Suprapubic skin (tissue), 4 donors: ENCODE measurements at regions not wholly inside any gene's neighbourhood (a gene's known extent, or its start where the extent isn't known, plus 50 kb on each side); places are given as distances from the start of the nearest gene placed in this dataset.

Experiments
- DNase-seq, 2 donors: peaks; one replicate each; pipeline ENCODE4 v3.0.0-alpha.2; 2019; ENCODE audit warnings: low spot score in 2 of 2
- H3K27ac ChIP-seq: fragments of 200-600 bp; sonication (generic); one replicate; pipeline ENCODE4 v1.5.1; 2019
- H3K27me3 ChIP-seq: fragments of 200-600 bp; sonication (generic); one replicate; pipeline ENCODE4 v1.5.1; 2019
- H3K36me3 ChIP-seq: fragments of 200-600 bp; sonication (generic); one replicate; pipeline ENCODE4 v1.5.1; 2019
- H3K4me1 ChIP-seq: fragments of 200-600 bp; sonication (generic); one replicate; pipeline ENCODE4 v1.5.1; 2019
- H3K4me3 ChIP-seq: fragments of 200-600 bp; sonication (generic); one replicate; pipeline ENCODE4 v1.5.1; 2019; ENCODE audit warnings: mild to moderate bottlenecking
- H3K9me3 ChIP-seq: fragments of 200-600 bp; sonication (generic); one replicate; pipeline ENCODE4 v1.5.1; 2019
- EP300 ChIP-seq: sonication (generic); formaldehyde crosslinking; IDR thresholded peaks from one replicate; pipeline ENCODE4 v1.6.1; 2017; ENCODE audit warnings: antibody characterized with exemption
- POLR2A ChIP-seq, 2 donors: fragments of 450-650 bp; IDR thresholded peaks; one replicate each; pipeline ENCODE4 v1.6.1; 2017; ENCODE audit warnings: antibody characterized with exemption in 2 of 2, mild to moderate bottlenecking in 2 of 2, moderate library complexity in 2 of 2
- POLR2AphosphoS5 ChIP-seq, 3 donors: sonication (generic); formaldehyde crosslinking; IDR thresholded peaks; one replicate each; pipeline ENCODE4 v1.6.1; 2017; ENCODE audit warnings: antibody characterized with exemption in 3 of 3
- WGBS: methylation state at CpG from one replicate; pipeline ENCODE4 v1.1.5; 2018; 5-methylcytosine and 5-hydroxymethylcytosine counted together
- TF ChIP-seq, protein P1 (sequence below), 2 donors: fragments of 200-600 bp in 1 of 2; fragments of 450-650 bp in 1 of 2; sonication (generic) in 1 of 2; IDR thresholded peaks; one replicate each; pipeline ENCODE4 v1.5.1; 2016 to 2019; ENCODE audit warnings: antibody characterized with exemption in 2 of 2, mild to moderate bottlenecking in 1 of 2, moderate library complexity in 1 of 2

DNA sequence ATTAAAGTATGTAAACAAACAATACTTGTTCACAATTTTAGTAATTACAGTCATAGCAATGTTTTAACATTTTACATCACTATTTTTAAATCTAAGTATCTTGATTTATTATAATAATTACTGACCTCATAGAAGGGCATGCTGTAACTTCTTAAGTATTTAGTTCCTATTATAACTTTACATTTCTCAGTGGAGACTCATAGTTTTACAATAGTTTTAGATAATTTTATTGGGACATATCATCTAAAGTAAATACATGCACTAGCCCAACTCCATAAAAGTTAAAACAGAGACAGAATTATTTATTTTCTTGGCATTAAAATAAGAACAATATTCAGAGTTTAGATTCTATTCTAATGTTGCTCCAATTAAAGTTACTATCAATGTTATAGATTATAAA, 466.5 kb upstream of the BCHE start:
- H3K27ac ChIP-seq = no peak overlapping the region
- no peak for DNase-seq
- no peaks in the 10 kb centered on the region for H3K27me3 ChIP-seq
- TF ChIP-seq, protein P1, sequence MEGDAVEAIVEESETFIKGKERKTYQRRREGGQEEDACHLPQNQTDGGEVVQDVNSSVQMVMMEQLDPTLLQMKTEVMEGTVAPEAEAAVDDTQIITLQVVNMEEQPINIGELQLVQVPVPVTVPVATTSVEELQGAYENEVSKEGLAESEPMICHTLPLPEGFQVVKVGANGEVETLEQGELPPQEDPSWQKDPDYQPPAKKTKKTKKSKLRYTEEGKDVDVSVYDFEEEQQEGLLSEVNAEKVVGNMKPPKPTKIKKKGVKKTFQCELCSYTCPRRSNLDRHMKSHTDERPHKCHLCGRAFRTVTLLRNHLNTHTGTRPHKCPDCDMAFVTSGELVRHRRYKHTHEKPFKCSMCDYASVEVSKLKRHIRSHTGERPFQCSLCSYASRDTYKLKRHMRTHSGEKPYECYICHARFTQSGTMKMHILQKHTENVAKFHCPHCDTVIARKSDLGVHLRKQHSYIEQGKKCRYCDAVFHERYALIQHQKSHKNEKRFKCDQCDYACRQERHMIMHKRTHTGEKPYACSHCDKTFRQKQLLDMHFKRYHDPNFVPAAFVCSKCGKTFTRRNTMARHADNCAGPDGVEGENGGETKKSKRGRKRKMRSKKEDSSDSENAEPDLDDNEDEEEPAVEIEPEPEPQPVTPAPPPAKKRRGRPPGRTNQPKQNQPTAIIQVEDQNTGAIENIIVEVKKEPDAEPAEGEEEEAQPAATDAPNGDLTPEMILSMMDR (IDR thresholded peaks at IDR 0.05) = no peak
- TF ChIP-seq POLR2AphosphoS5 (IDR thresholded peaks at IDR 0.05) = no peak
- TF ChIP-seq POLR2A (IDR thresholded peaks at IDR 0.05) = no peak
- no peak for TF ChIP-seq EP300
- no peaks in the 10 kb centered on the region for H3K9me3 ChIP-seq
- no peaks in the 10 kb centered on the region for H3K36me3 ChIP-seq
- H3K4me1 ChIP-seq = no peaks in the 10 kb centered on the region
- H3K4me3 ChIP-seq = no peak overlapping the region

DNA sequence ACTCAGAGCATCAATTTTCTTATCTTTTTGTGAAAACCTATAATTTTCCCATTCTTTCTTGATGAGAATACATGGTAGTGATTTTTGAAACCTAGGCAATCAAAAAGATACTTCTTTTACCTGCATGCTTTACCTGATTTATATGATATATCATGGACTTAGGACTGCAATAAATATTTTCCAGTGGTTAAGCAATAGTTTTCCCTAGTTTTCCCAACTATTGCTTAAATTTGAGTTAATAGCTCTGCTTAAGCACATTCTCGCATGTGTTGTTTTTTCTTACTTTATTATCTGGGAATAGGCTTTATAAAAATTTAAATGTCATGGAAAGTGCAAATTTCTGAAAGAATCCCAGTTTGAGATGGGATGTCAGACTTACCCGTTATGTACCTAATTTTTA, 465.1 kb upstream of the BCHE start:
- Histone ChIP-seq H3K27me3 (no peaks in the 10 kb centered on the region), H3K9me3 (no peaks in the 10 kb centered on the region), H3K36me3 (no peaks in the 10 kb centered on the region), H3K4me1 (no peaks in the 10 kb centered on the region), H3K4me3 (no peak overlapping the region), H3K27ac (no peak overlapping the region)
- 81% methylated on average over 2 of the region's 2 CpGs for WGBS
- no peak for DNase-seq
- TF ChIP-seq POLR2A (IDR thresholded peaks at IDR 0.05) (no peak), EP300 (no peak), POLR2AphosphoS5 (IDR thresholded peaks at IDR 0.05) (no peak)
- TF ChIP-seq, protein P1 (IDR thresholded peaks at IDR 0.05) = no peak

DNA sequence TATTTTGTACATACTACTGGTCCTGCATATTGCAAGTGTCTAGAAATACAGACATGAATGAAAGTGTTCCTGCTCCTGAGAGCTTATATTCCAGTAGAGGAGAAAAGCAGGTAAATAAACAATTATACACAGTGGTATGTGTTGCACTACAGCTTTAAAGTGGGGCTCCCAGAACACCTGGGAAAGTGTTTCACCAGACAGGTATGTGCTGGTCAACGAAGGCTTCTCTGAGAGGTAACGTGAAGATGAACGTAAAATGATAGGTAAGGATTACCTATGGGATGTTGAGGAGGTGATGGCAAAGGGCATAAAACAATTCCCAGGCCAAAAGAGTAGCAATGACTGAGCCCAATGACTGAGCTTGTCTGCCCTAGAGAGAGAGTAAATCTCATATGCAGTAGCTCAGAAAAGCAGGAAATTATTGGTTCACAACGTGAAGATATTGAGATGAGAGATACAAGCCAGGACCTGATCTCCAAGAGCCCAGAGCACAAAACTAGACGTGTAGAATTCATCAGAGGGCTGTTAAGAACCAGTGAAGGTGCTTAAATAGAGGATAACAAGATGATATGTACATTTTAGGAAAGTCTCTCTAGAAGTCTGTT, 459.1 kb upstream of the BCHE start:
- Histone ChIP-seq H3K9me3 (no peaks in the 10 kb centered on the region), H3K27ac (no peak overlapping the region), H3K27me3 (no peaks in the 10 kb centered on the region), H3K36me3 (no peaks in the 10 kb centered on the region), H3K4me3 (no peak overlapping the region), H3K4me1 (no peaks in the 10 kb centered on the region)
- TF ChIP-seq, protein P1 (IDR thresholded peaks at IDR 0.05) = no peak
- no peak for TF ChIP-seq POLR2A (IDR thresholded peaks at IDR 0.05)
- no peak for DNase-seq
- 38% methylated on average over 5 of the region's 5 CpGs for WGBS

DNA sequence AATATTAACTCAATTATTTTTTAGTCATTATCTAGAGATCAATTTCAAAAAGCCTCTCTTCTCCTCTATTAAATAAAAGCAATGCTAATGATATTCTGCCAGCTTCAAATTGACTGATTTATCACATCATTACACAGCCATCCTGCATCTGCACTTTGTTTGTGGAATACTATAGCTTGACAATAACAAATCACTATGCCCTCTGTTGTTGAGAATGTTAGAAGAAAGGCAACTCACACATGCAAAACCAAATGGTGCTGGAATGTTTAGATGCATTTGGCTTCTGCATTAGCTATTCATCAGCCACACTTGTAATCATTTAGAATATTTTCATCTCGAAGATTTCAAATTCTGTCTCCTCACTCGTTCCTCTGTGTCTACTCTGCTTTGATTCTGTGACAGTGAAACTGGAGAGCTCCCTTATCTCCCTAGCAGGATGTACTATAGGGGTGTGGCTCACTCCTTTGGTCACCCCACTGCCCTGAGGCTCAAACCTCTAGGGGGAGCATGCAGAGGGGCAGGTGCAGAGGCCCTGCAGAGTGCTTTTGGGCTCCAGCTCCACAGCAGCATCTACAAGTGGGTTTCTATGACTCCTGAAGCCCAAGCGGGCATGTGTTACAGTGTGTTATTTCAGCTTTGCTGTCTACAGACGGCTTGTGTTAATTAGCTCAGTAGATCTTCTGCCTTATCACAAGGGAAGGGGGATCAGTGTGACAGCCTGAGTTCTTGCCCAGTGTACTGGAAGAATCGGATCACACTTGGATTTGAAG, 454.1 kb upstream of the BCHE start:
- WGBS = 65% methylated on average over 5 of the region's 5 CpGs
- Histone ChIP-seq H3K36me3 (no peaks in the 10 kb centered on the region), H3K27me3 (no peaks in the 10 kb centered on the region), H3K27ac (no peak overlapping the region), H3K4me3 (no peak overlapping the region), H3K9me3 (no peaks in the 10 kb centered on the region), H3K4me1 (no peaks in the 10 kb centered on the region)
- no peak for DNase-seq
- TF ChIP-seq POLR2A (IDR thresholded peaks at IDR 0.05) = no peak
- TF ChIP-seq, protein P1 (IDR thresholded peaks at IDR 0.05) = no peak
- no peak for TF ChIP-seq POLR2AphosphoS5 (IDR thresholded peaks at IDR 0.05)
- no peak for TF ChIP-seq EP300

DNA sequence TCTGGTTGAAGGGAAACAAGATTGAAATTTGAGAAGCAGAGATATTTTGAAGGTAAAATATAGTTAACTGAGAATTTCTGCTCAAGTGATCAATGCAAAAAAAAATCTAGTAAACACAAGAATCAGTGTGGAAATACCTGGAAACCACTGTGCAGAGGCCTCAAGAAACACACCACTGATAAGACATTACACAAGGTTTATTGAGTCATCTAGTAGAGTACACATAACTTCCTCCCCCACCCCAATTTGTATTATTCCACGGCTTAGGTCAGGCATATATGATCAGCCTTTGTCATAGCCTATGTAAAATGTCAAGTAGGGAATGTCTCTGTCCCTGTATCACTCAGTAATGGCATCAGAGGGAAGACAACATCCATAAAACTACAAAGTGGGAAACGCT, 447.8 kb upstream of the BCHE start:
- WGBS = 84% methylated on average over 2 of the region's 2 CpGs
- H3K4me1 ChIP-seq = no peaks in the 10 kb centered on the region
- no peak overlapping the region for H3K4me3 ChIP-seq
- H3K36me3 ChIP-seq = no peaks in the 10 kb centered on the region
- no peaks in the 10 kb centered on the region for H3K27me3 ChIP-seq
- TF ChIP-seq, protein P1 (IDR thresholded peaks at IDR 0.05) = no peak
- TF ChIP-seq EP300 (no peak), POLR2AphosphoS5 (IDR thresholded peaks at IDR 0.05) (no peak), POLR2A (IDR thresholded peaks at IDR 0.05) (no peak)
- no peaks in the 10 kb centered on the region for H3K9me3 ChIP-seq
- no peak overlapping the region for H3K27ac ChIP-seq
- no peak for DNase-seq
